Activated T-cell treated with anti-CD3 and anti-CD28 coated beads, Interleukin-2, amount 50 U/mL, for 72 hours (primary cell): ENCODE measurements at regions not wholly inside any gene's neighbourhood (a gene's known extent, or its start where the extent isn't known, plus 50 kb on each side); places are given as distances from the start of the nearest gene placed in this dataset.

Experiments used
- ATAC-seq, 2 donors: fragments of 150-1000 bp; cut with Tn5 transposase; replicated peaks in 1 of 2; 2 replicates each; pipeline ENCODE4 v1.10.0; 2021; ENCODE audit warnings: moderate library complexity in 2 of 2, mild to moderate bottlenecking in 1 of 2
- DNase-seq, 2 donors: peaks; one replicate each; pipeline ENCODE4 v3.0.0; 2021 to 2022; ENCODE audit warnings: mixed read lengths in 1 of 2
- H3K27ac Mint-ChIP-seq: one replicate; pipeline ENCODE4 v1.8.0; 2022; ENCODE audit warnings: mild to moderate bottlenecking, moderate library complexity, mixed read lengths
- H3K27me3 Mint-ChIP-seq: one replicate; pipeline ENCODE4 v1.8.0; 2022; ENCODE audit warnings: low read depth, mixed read lengths
- H3K36me3 Mint-ChIP-seq, 2 donors: one replicate each; pipeline ENCODE4 v1.8.0; 2022; ENCODE audit warnings: mixed read lengths in 2 of 2, mild to moderate bottlenecking in 1 of 2; ENCODE audit not compliant: insufficient read depth in 2 of 2
- H3K4me1 Mint-ChIP-seq: one replicate; pipeline ENCODE4 v1.8.0; 2022; ENCODE audit warnings: low read depth, mixed read lengths
- H3K4me3 Mint-ChIP-seq, 2 donors: one replicate each; pipeline ENCODE4 v1.8.0; 2022; ENCODE audit warnings: mild to moderate bottlenecking in 2 of 2, mixed read lengths in 2 of 2, moderate library complexity in 2 of 2
- H3K9me3 Mint-ChIP-seq, 2 donors: one replicate each; pipeline ENCODE4 v1.8.0; 2022; ENCODE audit warnings: mixed read lengths in 2 of 2

GRCh38 chr12:93944911-93945310 lies 203.5 kb upstream of the PLXNC1 start:
- Mint-ChIP-seq H3K4me3 (no peak overlapping the region), H3K4me1 (no peaks in the 10 kb centered on the region), H3K36me3 (peaks cover 2 to 6% of the 10 kb centered on the region in 2 donors), H3K27ac (no peak overlapping the region), H3K9me3 (peaks cover 6 to 8% of the 10 kb centered on the region in 2 donors), H3K27me3 (no peaks in the 10 kb centered on the region)
- no peak for DNase-seq
- ATAC-seq = no peak

DNA sequence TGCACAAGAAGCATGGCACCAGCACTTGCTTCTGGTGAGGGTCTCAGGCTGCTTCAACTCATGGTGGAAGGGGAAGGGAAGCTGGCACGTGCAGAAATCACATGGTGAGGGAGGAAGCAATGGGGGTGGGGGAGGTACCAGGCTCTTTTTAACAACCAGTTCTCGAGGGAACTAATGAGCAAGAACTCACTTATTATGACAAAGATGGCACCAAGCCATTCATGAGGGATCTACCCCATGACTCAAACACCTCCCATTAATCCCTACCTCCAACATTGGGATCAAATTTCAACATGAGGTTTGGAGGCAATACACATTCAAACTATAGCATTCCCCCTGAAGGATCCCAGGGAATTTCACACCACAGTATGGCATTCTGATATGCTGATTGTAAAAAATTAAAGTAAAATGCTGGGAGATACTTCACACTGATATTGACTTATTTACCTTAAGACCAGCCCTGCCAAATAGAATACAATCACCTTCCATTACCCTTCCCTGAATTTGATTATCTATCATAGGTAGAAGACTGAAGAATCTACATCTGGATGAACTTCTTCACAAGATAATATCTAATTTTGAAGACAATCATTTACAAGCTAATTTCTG lies 201.7 kb upstream of the PLXNC1 start:
- Mint-ChIP-seq H3K9me3 (peaks cover 6 to 8% of the 10 kb centered on the region in 2 donors), H3K27ac (no peak overlapping the region), H3K4me1 (no peaks in the 10 kb centered on the region), H3K27me3 (no peaks in the 10 kb centered on the region), H3K36me3 (peaks cover 2 to 7% of the 10 kb centered on the region in 2 donors), H3K4me3 (no peak overlapping the region)
- no peak for ATAC-seq
- DNase-seq = no peak

DNA sequence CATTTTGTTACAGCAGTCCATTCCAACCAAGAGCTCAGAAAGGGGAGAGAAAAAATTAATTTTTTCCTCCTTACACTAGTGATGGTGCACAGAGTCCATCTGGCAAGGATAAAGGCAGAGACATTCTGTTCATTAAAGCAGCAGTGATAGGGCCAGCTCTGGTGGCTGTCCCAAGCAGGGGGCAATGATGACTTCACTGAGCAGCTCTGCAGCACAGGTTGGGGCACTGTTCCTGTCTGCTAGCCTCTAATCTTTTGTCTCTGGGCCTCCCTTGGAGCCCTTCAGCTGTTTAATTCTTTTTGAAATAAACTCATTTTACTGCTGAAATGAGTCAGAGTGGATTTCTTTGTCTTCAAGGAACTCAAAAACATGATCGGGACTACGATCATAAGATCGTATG lies 200.9 kb upstream of the PLXNC1 start:
- Mint-ChIP-seq H3K27ac (no peak overlapping the region), H3K9me3 (peaks cover 6 to 8% of the 10 kb centered on the region in 2 donors)
- ATAC-seq = no peak

GRCh38 chr12:93950311-93950710 lies 198.1 kb upstream of the PLXNC1 start:
- Mint-ChIP-seq H3K4me1 (peaks cover 5% of the 10 kb centered on the region), H3K9me3 (peaks cover 6 to 8% of the 10 kb centered on the region in 2 donors), H3K4me3 (no peak overlapping the region), H3K27ac (no peak overlapping the region), H3K36me3 (peaks cover 2 to 7% of the 10 kb centered on the region in 2 donors), H3K27me3 (no peaks in the 10 kb centered on the region)
- ATAC-seq (no peak), DNase-seq (no peak)

More for the DNA sequence above, 200.9 kb upstream of the PLXNC1 start:
- DNase-seq = no peak
- Mint-ChIP-seq H3K4me3 (no peak overlapping the region), H3K36me3 (peaks cover 2 to 7% of the 10 kb centered on the region in 2 donors), H3K4me1 (peaks cover 5% of the 10 kb centered on the region), H3K27me3 (no peaks in the 10 kb centered on the region)

GRCh38 chr12:93954166-93955112 lies 193.9 kb upstream of the PLXNC1 start:
- Mint-ChIP-seq H3K4me3 (no peak overlapping the region), H3K4me1 (peaks cover 5% of the 10 kb centered on the region), H3K27ac (no peak overlapping the region), H3K9me3 (peaks cover 11 to 12% of the 10 kb centered on the region in 2 donors), H3K27me3 (no peaks in the 10 kb centered on the region), H3K36me3 (peaks cover 3 to 4% of the 10 kb centered on the region in 2 donors)
- no peak for DNase-seq
- ATAC-seq = no peak

GRCh38 chr12:93956551-93956950 lies 191.8 kb upstream of the PLXNC1 start:
- no peaks in the 10 kb centered on the region for H3K27me3 Mint-ChIP-seq
- no peak for ATAC-seq
- peaks cover 5% of the 10 kb centered on the region for H3K4me1 Mint-ChIP-seq
- peaks cover 0 to 2% of the 10 kb centered on the region in 2 donors for H3K36me3 Mint-ChIP-seq
- no peak for DNase-seq
- H3K4me3 Mint-ChIP-seq = no peak overlapping the region
- no peak overlapping the region for H3K27ac Mint-ChIP-seq
- peaks cover 8 to 9% of the 10 kb centered on the region in 2 donors for H3K9me3 Mint-ChIP-seq

GRCh38 chr12:93957168-93957567 lies 191.2 kb upstream of the PLXNC1 start:
- peaks cover 3% of the 10 kb centered on the region for H3K4me1 Mint-ChIP-seq
- no peak for DNase-seq
- H3K36me3 Mint-ChIP-seq = peaks cover 0 to 2% of the 10 kb centered on the region in 2 donors
- no peaks in the 10 kb centered on the region for H3K27me3 Mint-ChIP-seq
- H3K9me3 Mint-ChIP-seq = peaks cover 8 to 9% of the 10 kb centered on the region in 2 donors
- H3K4me3 Mint-ChIP-seq = no peak overlapping the region
- H3K27ac Mint-ChIP-seq = no peak overlapping the region
- no peak for ATAC-seq

- no peaks in the 10 kb centered on the region for H3K27me3 Mint-ChIP-seq
- no peak overlapping the region for H3K4me3 Mint-ChIP-seq
- peaks cover 0 to 2% of the 10 kb centered on the region in 2 donors for H3K36me3 Mint-ChIP-seq
- H3K9me3 Mint-ChIP-seq = peaks cover 8 to 12% of the 10 kb centered on the region in 2 donors
- no peaks in the 10 kb centered on the region for H3K4me1 Mint-ChIP-seq
- ATAC-seq (no peak), DNase-seq (no peak)
- H3K27ac Mint-ChIP-seq = no peak overlapping the region
Measured at GRCh38 chr12:93957870-93958269, 190.5 kb upstream of the PLXNC1 start.

DNA sequence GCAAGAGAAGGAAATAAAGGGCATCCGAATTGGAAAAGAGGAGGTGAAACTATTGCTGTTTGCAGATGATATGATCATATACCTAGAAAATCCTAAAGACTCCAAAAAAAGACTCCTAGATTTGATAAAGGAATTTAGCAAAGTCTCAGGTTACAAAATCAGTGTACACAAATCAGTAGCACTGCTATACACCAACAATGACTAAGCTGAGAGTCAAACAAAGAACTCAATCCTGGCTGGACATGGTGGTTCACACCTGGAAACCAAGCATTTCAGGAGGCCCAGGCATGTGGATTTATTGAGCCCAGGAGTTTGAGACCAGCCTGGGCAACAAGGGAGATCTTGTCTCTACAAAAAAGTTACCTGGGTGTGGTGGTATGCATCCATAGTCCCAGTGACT lies 188.7 kb upstream of the PLXNC1 start:
- Mint-ChIP-seq H3K4me1 (no peaks in the 10 kb centered on the region), H3K27ac (no peak overlapping the region), H3K27me3 (no peaks in the 10 kb centered on the region), H3K9me3 (peaks cover 8 to 13% of the 10 kb centered on the region in 2 donors), H3K36me3 (peaks cover 0 to 2% of the 10 kb centered on the region in 2 donors), H3K4me3 (no peak overlapping the region)
- ATAC-seq = no peak
- DNase-seq = no peak

GRCh38 chr12:93960521-93960920 lies 187.9 kb upstream of the PLXNC1 start:
- H3K27ac Mint-ChIP-seq = no peak overlapping the region
- peaks cover 6 to 13% of the 10 kb centered on the region in 2 donors for H3K9me3 Mint-ChIP-seq
- no peak for DNase-seq
- no peaks in the 10 kb centered on the region for H3K27me3 Mint-ChIP-seq
- H3K4me1 Mint-ChIP-seq = no peaks in the 10 kb centered on the region
- ATAC-seq = no peak
- peaks cover 0 to 2% of the 10 kb centered on the region in 2 donors for H3K36me3 Mint-ChIP-seq
- H3K4me3 Mint-ChIP-seq = no peak overlapping the region

DNA sequence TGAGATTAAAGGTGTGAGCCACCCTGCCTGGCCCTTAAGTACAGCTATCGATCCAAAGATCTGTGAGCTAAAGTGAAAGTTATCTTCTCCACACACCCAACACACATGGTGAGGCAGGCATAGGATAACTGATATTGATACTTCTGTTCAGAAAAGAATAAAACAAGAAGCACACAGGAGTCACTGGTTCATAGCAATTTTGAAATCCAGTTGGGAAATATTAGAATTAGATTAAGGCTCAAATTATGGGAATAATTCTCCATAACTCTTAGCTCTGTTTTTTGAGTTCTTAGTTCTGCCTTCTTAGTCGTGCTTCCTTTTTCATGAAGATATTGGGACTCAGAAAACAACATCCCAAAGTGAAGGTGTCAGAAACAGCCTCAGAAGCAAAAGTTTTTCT lies 186.0 kb upstream of the PLXNC1 start:
- no peaks in the 10 kb centered on the region for H3K36me3 Mint-ChIP-seq
- peaks cover 3% of the 10 kb centered on the region for H3K4me1 Mint-ChIP-seq
- no peak for DNase-seq
- H3K9me3 Mint-ChIP-seq = peaks cover 0 to 3% of the 10 kb centered on the region in 2 donors
- no peak overlapping the region for H3K27ac Mint-ChIP-seq
- no peak overlapping the region for H3K4me3 Mint-ChIP-seq
- no peak for ATAC-seq
- peaks cover 3% of the 10 kb centered on the region for H3K27me3 Mint-ChIP-seq

DNA sequence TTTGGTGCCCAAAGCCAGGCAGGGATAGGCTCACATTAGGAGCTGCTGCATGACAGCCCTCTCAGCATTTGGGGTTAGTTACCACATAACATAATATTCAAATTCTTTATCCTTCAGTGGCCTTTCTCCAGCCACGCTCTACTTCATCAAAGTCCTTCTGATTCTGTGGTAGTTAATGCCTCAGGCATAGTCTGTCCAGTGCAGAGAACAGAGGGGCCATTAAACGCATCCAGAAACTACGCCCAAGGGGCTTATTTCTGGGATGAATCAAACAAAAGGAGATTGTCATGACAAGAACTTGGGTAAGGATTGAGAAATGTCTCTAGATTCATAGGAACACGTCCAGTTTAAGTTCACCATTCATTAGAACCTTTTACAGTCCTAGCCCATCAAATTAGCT lies 183.4 kb upstream of the PLXNC1 start:
- peaks cover 0 to 3% of the 10 kb centered on the region in 2 donors for H3K9me3 Mint-ChIP-seq
- no peak for DNase-seq
- no peak overlapping the region for H3K27ac Mint-ChIP-seq
- no peaks in the 10 kb centered on the region for H3K36me3 Mint-ChIP-seq
- ATAC-seq = no peak
- H3K4me1 Mint-ChIP-seq = peaks cover 10% of the 10 kb centered on the region
- peaks cover 6% of the 10 kb centered on the region for H3K27me3 Mint-ChIP-seq
- no peak overlapping the region for H3K4me3 Mint-ChIP-seq

DNA sequence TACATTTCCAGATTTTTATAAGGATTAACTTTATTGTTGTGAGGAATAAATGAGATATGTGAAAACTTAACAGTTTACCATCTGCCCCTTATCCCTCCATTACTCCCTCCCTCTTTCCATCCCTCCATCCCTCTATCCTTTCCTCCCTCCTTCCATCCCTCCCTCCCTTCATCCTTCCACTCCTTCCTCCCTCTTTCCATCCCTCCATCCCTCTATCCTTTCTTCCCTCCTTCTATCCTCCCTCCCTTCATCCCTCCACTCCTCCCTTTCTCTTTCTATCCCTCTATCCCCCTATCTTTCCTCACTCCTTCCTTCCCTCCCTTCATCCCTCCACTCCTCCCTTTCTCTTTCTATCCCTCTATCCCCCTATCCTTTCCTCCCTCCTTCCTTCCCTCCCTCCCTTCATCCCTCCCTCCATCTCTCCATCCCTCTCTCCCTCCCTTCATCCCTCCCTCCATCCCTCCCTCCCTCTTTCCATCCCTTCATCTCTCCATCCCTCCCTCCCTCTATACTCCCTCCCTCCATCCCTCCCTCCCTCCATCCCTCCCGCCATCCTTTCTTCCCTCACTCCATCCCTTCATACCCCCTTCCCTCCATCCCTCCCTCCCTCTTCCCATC lies 181.8 kb upstream of the PLXNC1 start:
- no peak for ATAC-seq
- Mint-ChIP-seq H3K27ac (no peak overlapping the region), H3K4me3 (no peak overlapping the region)

More for the DNA sequence above, 181.8 kb upstream of the PLXNC1 start:
- H3K27me3 Mint-ChIP-seq = peaks cover 6% of the 10 kb centered on the region
- H3K4me1 Mint-ChIP-seq = peaks cover 10% of the 10 kb centered on the region
- no peak for DNase-seq
- peaks cover 0 to 6% of the 10 kb centered on the region in 2 donors for H3K9me3 Mint-ChIP-seq
- no peaks in the 10 kb centered on the region for H3K36me3 Mint-ChIP-seq
